NCI-H748 (cell line): ENCODE measurements at regions not wholly inside any gene's neighbourhood (a gene's known extent, or its start where the extent isn't known, plus 50 kb on each side); places are given as distances from the start of the nearest gene placed in this dataset.

Source experiments
- DNase-seq: peaks from one replicate; lab custom pipeline; 2025; ENCODE audit not compliant: unreplicated experiment; lab: John Stamatoyannopoulos, UW

DNA sequence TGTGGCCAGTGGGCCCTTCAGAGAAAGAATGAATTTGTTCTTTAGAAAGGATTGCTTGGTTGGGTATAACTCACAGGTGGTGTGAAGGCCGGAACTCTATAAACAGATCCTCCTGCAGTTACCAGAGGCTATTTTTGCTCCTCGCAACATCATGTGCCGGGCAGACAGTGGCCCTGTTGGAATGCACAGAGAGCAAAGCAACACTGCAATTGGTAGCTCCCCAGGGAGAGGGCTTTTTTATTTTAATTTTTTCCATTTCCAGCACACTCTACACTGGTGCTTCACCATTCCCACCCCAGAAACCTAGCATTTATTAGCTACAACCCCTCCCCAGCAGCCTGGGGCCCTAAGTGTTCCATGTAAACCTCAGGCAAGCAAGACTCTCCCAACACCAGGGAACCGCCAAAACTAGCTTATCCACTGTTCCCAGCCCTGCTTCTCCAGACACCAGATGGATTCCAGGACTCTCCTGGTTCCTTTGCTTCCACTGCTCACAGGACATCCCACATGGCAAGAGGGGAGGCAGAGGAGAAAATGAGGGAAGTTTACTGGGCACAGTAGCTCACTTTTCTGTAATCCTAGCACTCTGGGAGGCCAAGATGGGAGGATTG, 75.1 kb upstream of the TMEM164 start:
- no peak for DNase-seq

DNA sequence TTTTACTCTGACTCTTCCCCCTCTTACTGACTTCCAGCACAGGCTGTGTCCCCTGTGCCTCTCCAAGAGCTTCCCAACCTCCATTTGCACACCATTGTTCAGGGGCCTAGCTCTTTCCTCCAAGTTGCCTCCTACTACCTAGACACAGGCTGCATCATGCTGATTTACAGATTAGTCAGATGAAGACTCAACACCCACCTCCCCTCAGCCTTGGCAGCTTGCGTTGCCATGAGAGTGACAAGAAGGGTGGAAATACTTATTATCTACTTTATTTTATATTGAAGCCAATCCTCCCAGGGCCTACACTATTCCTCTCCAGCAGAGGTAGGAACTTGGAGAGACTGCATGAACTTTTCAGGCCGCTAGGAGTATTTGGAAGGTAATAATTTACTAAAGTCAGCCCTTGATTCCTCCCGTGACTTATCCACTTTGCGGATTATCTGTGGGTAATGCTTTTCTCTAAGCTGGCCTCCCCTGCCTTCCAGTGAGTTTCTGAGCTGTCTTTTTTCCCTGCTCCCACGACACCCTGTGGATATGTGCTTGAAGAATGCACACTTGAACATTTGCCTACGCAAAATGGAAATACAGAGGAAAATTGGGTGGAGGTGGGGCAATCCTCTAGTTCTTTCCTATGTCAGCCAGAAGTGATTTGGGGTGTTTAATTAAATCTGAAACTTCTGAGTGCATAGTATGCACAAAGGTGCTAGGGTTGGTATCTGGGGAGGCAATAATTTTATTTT, 74.1 kb upstream of the TMEM164 start:
- DNase-seq: no peak

DNA sequence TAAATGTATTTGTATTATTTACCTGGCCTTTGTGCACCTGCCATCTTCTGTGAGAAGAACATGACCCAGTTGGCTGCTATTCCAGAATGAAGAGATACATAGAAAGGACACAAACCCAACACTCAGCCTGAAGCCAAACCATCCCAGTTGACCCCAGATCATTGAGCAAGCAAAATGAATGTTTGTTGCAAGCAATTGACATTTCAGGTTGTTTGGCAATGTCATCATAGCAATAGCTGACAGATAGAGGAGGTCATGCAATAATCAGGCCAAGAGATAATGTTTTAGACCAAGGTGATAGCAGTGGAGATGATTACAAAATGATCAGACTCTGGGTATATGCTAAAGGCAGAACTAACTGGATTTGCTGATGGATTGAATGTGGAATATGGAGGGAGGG, 71.2 kb upstream of the TMEM164 start:
- no peak for DNase-seq

DNA sequence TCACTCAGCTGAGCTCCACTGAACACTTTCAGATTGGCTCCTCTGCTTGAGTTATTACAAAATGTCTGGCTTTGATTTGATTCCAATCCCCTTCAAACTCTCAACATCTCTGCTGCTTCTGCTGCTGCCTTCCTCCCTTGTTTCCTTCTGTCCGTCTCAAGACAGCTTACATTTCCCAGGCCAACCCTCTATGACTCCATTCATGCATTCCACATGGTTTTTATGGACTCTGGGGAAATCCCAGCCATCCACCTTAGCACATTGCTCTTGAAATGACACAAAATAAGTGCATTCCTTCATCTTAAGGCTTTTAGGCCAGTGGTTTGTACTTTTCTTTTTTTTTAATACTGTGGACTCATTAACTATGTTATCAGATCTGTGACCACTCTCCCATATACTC, 68.5 kb upstream of the TMEM164 start:
- no peak for DNase-seq

DNA sequence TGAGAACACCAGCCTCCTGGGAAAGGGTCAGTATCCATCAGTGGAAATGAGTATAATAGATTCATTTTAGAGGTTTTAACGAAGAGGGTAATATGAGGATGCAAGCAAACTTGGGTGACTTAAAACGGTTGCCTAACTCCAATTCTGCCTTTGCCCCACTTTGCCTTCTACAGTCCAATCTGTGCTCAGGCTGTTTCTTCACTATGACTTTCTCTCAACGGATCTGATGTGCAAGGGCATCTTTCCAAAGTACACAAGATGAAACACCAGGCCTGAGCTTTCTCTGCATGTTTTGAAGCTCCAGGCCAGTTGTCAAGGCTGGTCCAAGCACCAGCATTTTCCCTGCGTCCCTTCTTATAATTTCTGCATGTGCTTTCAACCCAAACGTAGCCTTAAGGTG, 68.0 kb upstream of the TMEM164 start:
- no peak for DNase-seq

DNA sequence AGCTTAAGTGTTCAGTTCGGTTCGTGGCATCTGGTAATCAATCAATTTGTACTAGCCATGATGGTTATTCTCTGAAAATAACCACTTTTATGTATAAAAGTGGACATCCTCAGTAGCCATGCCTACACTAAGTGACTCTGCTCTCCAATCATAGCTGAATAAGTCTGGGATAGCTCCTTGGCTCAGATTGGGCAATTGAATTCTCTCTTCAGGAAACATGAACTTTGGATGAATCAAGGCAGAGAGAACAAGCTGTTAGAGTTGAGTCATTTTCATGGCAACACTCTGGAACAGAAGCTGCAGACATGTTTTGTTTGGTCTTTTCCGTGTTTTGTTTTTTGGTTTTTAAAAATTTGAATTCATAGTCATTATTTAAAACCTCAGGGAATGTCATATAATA, 66.8 kb upstream of the TMEM164 start:
- DNase-seq: no peak

DNA sequence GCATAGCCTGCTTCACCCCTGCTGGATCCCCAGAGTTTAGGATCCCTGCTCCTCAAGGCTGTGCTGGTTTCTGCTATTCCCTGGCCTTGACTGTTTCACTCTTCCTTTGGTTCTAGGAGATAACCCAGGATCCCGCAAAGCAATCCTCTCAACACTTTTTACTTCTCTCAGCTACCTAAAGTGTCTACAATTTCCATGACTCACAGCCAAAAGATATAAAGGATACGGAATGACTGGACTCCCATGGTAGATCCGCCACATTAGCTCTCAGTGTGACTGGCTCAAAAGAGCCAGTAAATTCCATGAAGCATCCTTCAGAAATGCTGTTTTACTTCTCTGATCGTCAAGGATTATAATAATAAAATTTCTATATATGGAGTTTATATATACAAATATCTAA, 66.3 kb upstream of the TMEM164 start:
- no peak for DNase-seq

DNA sequence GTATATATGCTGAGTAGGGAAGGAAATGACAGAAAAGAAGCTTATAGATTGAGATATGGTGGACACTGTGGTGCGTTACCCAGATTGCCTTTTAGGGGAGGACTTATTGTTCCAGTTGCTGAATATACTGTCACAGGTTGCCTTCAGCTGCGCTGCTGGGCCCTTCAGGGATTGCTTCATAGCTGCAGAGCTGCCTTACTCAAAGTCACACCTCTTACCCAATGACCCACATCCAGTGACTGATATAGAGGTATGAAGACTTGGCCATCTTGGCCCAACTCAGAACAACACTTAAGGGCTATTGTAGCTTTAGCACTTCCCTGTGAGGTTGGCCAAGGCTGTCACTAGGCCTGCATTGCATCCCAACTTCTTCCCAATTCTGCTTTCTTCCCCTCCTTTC, 63.4 kb upstream of the TMEM164 start:
- DNase-seq: no peak

DNA sequence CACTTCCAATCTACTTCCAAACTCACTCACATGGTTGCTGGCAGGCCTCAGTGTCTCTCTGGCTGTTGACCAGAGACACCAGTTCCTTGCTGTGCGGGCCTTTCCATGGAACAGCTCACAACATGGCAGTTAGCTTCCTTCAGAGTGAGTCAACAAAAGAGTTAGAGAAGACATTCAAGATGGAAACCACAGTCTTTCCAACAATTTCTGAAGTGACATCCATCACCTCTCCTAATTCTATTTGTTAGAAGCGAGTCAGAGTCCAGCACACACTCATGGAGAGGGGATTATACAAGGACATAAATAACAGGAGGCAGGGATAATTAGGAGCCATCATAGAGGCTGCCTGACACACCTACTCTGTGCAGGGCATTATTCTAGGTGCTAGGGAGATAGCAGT, 62.5 kb upstream of the TMEM164 start:
- no peak for DNase-seq

DNA sequence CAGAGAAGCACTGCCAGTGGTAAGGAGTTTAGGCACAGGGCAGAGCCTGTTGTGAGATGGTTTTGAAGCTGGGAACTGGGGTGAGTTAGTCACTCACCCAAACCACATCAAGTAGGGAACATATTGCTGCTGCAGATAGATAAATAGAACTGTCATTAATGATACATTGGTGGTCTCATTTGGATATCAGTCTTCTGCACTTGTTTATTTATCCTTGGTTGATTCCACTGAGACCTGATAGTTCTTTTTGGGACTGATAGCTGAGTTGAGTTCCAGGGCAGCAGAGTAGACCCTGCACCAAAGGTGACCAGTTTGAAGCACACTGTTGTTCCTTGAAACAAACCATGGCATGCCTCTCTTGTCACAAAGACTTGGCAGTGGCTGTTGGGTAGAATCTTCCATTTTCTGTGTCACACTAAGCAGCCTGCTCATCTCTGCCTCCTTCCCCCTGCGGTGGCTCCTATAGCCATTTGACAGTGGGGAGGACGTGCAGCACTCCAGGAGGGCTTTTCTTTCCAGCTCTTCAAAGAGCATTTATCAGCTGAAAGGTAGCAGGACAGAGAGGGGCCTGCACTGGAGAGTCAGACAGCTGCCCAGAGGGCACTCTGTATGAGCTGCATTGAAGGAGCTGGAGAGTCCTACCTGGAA, 59.7 kb upstream of the TMEM164 start:
- no peak for DNase-seq

DNA sequence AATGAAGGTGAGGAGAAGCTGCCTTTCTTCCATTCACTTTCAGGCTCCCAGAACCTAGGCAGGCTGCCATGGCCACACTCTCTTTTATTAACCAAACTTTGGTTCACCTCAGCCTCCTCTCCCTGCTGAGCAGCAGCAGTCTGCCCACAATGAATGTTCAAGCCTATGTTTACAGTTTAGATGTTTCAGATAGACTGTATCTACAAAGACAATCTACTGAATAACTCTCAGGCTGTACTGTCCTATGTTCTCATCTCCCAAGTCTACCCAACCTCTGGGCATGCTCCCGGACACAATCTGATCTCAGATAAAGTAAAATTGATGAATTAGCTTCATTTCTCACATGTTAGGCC, 59.2 kb upstream of the TMEM164 start:
- DNase-seq: no peak

DNA sequence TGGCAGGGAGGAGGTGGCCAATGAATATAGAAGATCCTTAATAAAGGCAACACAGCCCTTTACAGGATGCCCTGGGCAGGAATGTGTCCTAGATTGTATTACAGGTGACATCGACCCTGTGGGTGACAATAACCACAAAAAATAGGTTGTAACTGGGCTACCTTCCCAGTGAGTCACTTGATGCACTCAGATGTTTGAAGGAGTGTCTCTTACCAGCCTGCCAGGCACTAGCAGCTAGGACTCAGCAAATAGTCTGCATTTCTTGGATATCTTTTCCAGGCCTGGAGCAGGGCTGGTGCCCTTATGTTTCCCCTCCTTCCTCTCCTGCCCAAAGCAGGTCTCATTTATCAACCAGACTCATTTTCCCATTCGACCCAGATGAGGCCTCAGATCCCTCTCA, 50.9 kb upstream of the TMEM164 start:
- DNase-seq: no peak

DNA sequence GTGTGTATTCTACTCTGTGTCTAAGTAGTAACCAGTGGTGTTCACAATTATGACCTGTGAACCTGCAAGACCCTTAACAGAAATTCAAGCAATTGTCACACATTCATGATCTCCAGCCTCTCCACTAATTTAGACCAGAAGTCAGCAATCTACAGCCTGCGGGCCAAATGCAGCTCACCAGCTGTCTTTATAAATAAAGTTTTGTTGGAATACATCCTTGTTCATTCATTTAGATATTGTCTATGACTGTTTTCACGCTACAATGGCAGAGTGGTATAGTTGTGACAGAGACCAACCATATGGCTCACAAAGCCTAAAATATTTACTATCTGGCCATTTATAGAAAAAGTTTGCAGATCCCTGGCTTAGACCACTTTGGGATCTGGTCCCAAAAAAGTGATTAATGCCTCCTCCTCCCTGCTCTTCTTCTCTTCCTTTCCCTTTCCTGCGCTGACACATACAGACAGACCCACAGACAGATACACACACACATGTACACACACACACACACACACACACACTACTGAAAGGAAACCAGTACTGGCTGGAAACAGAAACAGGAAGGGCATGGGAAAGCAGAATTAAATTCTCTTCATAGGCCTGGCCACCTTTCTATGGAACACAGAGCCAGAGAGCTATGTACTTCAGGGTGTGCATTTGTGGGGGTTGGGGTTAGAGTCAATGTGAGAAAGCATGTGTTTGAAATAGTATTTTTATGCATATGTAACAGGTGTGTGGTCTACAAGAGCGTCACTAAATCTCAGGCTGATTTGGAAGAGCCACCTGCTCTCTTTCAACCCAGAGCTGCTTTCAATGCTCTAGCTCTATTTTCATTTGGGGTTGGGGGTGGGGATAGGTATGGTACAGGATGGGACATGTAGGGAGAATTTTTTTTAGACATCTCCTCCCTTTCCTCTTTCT, 49.7 kb upstream of the TMEM164 start:
- DNase-seq: no peak
